NCI-H2171 treated with DMSO at 0.1 percent for 48 hours (cell line): ENCODE measurements at regions not wholly inside any gene's neighbourhood (a gene's known extent, or its start where the extent isn't known, plus 50 kb on each side); places are given as distances from the start of the nearest gene placed in this dataset.

Experiments
- DNase-seq: peaks from one replicate; lab custom pipeline; 2025; lab: John Stamatoyannopoulos, UW

GRCh38 chr9:81259896-81260295 lies 429.5 kb downstream of the TLE1 start:
- no peak for DNase-seq

- DNase-seq = no peak
These were observed 433.0 kb downstream of the TLE1 start for GRCh38 chr9:81256368-81256767.

- no peak for DNase-seq
These were observed 438.7 kb downstream of the TLE1 start for GRCh38 chr9:81250606-81251005.

- no peak for DNase-seq
These were observed 439.3 kb downstream of the TLE1 start for GRCh38 chr9:81250041-81250440.

GRCh38 chr9:81245254-81245956 lies 443.9 kb downstream of the TLE1 start:
- peak; percentile 22 for DNase-seq

- no peak for DNase-seq
These were observed 444.7 kb downstream of the TLE1 start for GRCh38 chr9:81244631-81245030.

GRCh38 chr9:81242866-81243265 lies 446.5 kb downstream of the TLE1 start:
- no peak for DNase-seq

GRCh38 chr9:81239388-81239787 lies 450.0 kb downstream of the TLE1 start:
- DNase-seq = no peak

GRCh38 chr9:81237565-81238231 lies 451.6 kb downstream of the TLE1 start:
- no peak for DNase-seq

GRCh38 chr9:81234924-81235610 lies 454.3 kb downstream of the TLE1 start:
- no peak for DNase-seq

GRCh38 chr9:81231011-81231410 lies 458.3 kb downstream of the TLE1 start:
- no peak for DNase-seq

GRCh38 chr9:81227507-81228245 lies 461.7 kb downstream of the TLE1 start:
- DNase-seq = no peak

GRCh38 chr9:81225596-81225995 lies 463.8 kb downstream of the TLE1 start:
- DNase-seq = no peak

- DNase-seq = no peak
These were observed 464.9 kb downstream of the TLE1 start for GRCh38 chr9:81224166-81225081.

GRCh38 chr9:81214975-81215374 lies 474.4 kb downstream of the TLE1 start:
- no peak for DNase-seq

GRCh38 chr9:81213456-81213855 lies 475.9 kb downstream of the TLE1 start:
- no peak for DNase-seq

GRCh38 chr9:81211741-81212140 lies 477.6 kb downstream of the TLE1 start:
- DNase-seq = no peak

GRCh38 chr9:81207651-81208050 lies 481.7 kb downstream of the TLE1 start:
- no peak for DNase-seq

GRCh38 chr9:81202292-81202691 lies 487.1 kb downstream of the TLE1 start:
- DNase-seq = no peak

- DNase-seq = no peak
These were observed 494.1 kb downstream of the TLE1 start for GRCh38 chr9:81195206-81195605.
